ENCODE measurements at regions not wholly inside any gene's neighbourhood (a gene's known extent, or its start where the extent isn't known, plus 50 kb on each side); places are given as distances from the start of the nearest gene placed in this dataset.

DNA sequence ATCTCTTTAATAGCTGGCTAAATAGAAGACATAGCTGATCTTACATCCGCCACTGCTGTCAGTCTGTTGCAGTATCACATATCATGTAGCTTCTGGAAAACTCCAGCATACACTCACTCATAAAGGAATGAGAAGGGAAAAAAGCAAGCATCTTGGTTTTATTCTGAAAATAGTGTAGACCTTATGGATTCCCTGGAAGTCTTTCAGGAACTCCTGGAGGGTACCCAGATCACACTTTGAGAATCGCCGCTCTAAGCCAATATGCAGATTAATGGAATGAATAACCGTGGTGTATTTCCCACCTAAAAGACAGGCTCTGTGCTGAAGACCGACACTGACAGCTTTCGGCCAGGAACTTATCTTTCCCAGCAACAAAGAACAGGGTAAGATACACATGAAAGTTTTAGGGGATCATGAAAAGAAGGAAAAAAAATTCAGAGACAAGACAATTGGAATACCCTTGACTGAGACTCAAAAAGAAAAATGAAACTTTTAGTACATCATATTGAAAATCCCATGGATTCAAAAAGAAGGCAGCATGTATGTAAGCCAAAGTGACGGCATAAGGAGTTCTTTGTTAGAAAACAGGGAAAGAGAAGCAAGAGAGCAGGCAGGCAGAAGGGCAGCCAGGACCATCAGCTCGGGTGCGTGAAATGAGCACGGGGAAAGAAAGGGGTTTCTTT is 56.4 kb upstream of the SEC11C start:
- Histone ChIP-seq H3K36me3 (ENCODE audit: control insufficient read depth in 2 of 3, insufficient read depth in 3 of 3, low read length in 3 of 3) (no peaks in the 10 kb centered on the region), H3K9ac (ENCODE audit: low read length in 3 of 3) (no peak overlapping the region)
- no peak for FAIRE-seq

DNA sequence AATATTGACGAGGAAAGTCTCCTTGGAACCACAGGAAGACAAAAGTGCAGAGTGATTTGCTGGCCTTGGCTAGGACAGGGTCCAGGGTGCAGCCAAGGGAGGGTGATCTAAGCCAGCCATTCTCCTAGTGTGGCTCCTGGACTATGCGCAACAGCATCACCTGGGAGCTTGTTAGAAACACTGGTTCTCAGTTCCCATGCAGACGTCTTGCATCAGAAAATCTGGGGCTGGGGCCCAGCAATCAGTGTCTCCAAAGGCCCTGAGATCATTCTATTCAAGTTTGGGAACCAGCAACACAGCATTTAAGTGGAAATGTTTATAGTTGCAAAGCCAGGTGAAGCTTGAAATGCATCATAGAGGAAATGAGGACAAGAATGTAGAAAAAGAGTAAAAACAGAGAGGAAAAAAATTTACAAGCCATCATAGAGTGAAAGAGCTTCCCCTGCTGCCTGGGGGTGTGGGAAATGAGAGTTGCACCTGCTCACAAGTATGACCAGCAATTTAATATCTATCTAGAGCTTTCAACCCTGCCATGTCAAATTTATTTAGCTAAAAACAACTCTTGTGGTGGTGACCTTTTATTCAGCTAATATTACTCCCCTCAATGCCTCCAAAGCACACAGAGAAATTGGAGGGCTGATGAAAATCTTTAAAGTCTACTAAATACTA is 54.4 kb upstream of the SEC11C start:
- intact Hi-C loops (cut with DNase I) = no loop called here
- Histone ChIP-seq H3K9me3 (ENCODE audit: control insufficient read depth in 2 of 3, insufficient read depth in 1 of 3, low read length in 3 of 3) (no peaks in the 10 kb centered on the region), H3K4me3 (ENCODE audit: low read length in 3 of 3) (no peak overlapping the region), H3K9ac (ENCODE audit: low read length in 3 of 3) (no peak overlapping the region), H3K27ac (ENCODE audit: low read depth in 2 of 2, low read length in 2 of 2) (no peak overlapping the region), H3K27me3 (ENCODE audit: control insufficient read depth, insufficient read depth, low read length) (no peaks in the 10 kb centered on the region), H3K4me1 (ENCODE audit: control insufficient read depth in 2 of 3, insufficient read depth in 2 of 3, low read depth in 1 of 3, low read length in 3 of 3) (no peaks in the 10 kb centered on the region), H3K36me3 (ENCODE audit: control insufficient read depth in 2 of 3, insufficient read depth in 3 of 3, low read length in 3 of 3) (no peaks in the 10 kb centered on the region)
- FAIRE-seq (no peak), DNase-seq (no peak)
- TF ChIP-seq, protein P1, sequence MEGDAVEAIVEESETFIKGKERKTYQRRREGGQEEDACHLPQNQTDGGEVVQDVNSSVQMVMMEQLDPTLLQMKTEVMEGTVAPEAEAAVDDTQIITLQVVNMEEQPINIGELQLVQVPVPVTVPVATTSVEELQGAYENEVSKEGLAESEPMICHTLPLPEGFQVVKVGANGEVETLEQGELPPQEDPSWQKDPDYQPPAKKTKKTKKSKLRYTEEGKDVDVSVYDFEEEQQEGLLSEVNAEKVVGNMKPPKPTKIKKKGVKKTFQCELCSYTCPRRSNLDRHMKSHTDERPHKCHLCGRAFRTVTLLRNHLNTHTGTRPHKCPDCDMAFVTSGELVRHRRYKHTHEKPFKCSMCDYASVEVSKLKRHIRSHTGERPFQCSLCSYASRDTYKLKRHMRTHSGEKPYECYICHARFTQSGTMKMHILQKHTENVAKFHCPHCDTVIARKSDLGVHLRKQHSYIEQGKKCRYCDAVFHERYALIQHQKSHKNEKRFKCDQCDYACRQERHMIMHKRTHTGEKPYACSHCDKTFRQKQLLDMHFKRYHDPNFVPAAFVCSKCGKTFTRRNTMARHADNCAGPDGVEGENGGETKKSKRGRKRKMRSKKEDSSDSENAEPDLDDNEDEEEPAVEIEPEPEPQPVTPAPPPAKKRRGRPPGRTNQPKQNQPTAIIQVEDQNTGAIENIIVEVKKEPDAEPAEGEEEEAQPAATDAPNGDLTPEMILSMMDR (IDR thresholded peaks at IDR 0.05; ENCODE audit: borderline replicate concordance, extremely low read depth, insufficient read depth) = no peak

More for the DNA sequence above, 56.4 kb upstream of the SEC11C start:
- Histone ChIP-seq H3K4me1 (ENCODE audit: control insufficient read depth in 2 of 3, insufficient read depth in 2 of 3, low read depth in 1 of 3, low read length in 3 of 3) (no peaks in the 10 kb centered on the region), H3K9me3 (ENCODE audit: control insufficient read depth in 2 of 3, insufficient read depth in 1 of 3, low read length in 3 of 3) (no peaks in the 10 kb centered on the region), H3K27me3 (ENCODE audit: control insufficient read depth, insufficient read depth, low read length) (no peaks in the 10 kb centered on the region), H3K4me3 (ENCODE audit: low read length in 3 of 3) (no peak overlapping the region), H3K27ac (ENCODE audit: low read depth in 2 of 2, low read length in 2 of 2) (no peak overlapping the region)
- DNase-seq = no peak
- TF ChIP-seq, protein P1 (IDR thresholded peaks at IDR 0.05; ENCODE audit: borderline replicate concordance, extremely low read depth, insufficient read depth) = no peak
- intact Hi-C loops (cut with DNase I) = no loop called here

DNA sequence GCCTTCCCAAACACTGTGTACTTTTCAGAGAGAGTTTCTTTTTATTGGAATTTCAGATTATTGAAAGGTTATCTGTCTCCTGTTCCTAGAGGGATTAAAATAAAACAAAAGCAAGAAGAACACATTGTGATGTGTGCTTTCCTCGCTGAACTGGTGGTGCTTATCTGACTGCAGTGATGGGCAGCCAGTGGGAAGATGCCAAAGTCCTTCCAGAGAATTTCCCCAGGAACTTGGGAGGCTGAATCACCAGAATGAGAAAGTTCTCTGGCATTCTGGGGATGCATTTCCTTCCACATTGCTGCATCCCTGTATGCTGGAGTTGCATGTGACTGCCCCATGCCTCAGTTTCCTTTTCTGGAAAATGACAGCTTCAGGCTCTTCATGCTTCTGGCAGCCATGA is 53.9 kb upstream of the SEC11C start:
- intact Hi-C loops (cut with DNase I) = no loop called here
- DNase-seq (no peak), FAIRE-seq (no peak)
- no peaks in the 10 kb centered on the region for H3K36me3 ChIP-seq (ENCODE audit: control insufficient read depth in 2 of 3, insufficient read depth in 3 of 3, low read length in 3 of 3)
- no peaks in the 10 kb centered on the region for H3K4me1 ChIP-seq (ENCODE audit: control insufficient read depth in 2 of 3, insufficient read depth in 2 of 3, low read depth in 1 of 3, low read length in 3 of 3)
- no peaks in the 10 kb centered on the region for H3K9me3 ChIP-seq (ENCODE audit: control insufficient read depth in 2 of 3, insufficient read depth in 1 of 3, low read length in 3 of 3)
- H3K27ac ChIP-seq (ENCODE audit: low read depth in 2 of 2, low read length in 2 of 2) = no peak overlapping the region
- H3K4me3 ChIP-seq (ENCODE audit: low read length in 3 of 3) = no peak overlapping the region
- H3K9ac ChIP-seq (ENCODE audit: low read length in 3 of 3) = no peak overlapping the region
- H3K27me3 ChIP-seq (ENCODE audit: control insufficient read depth, insufficient read depth, low read length) = no peaks in the 10 kb centered on the region
- TF ChIP-seq, protein P1 (IDR thresholded peaks at IDR 0.05; ENCODE audit: borderline replicate concordance, extremely low read depth, insufficient read depth) = no peak
